CD14-positive monocyte (primary cell): ENCODE measurements at regions not wholly inside any gene's neighbourhood (a gene's known extent, or its start where the extent isn't known, plus 50 kb on each side); places are given as distances from the start of the nearest gene placed in this dataset.

Source experiments
- DNase-seq, 3 donors: peaks; one replicate each; pipeline ENCODE4 v3.0.0-alpha.2; 2011 to 2022
- H2AFZ ChIP-seq: 2 replicates; pipeline ENCODE4 v1.6.0; 2012; ENCODE audit warnings: mild to moderate bottlenecking, low read depth, low read length, inconsistent platforms; ENCODE audit not compliant: insufficient read depth, poor library complexity, severe bottlenecking
- H3K27ac ChIP-seq, 2 donors: 1 replicate in 1 of 2; 2 replicates in 1 of 2; pipeline ENCODE4 v1.5.1; 2012 to 2013; ENCODE audit warnings: low read length in 2 of 2, control low read depth in 1 of 2, inconsistent platforms in 1 of 2, low read depth in 1 of 2, mild to moderate bottlenecking in 1 of 2
- H3K27me3 ChIP-seq, 2 donors: one replicate each; pipeline versions ENCODE4 v1.6.0 to v1.6.1; 2011 to 2013; ENCODE audit warnings: low read length in 2 of 2; ENCODE audit not compliant: control insufficient read depth in 2 of 2, insufficient read depth in 2 of 2
- H3K36me3 ChIP-seq, 2 donors: replicated peaks in 1 of 2; 1 replicate in 1 of 2; 2 replicates in 1 of 2; pipeline versions ENCODE4 v1.5.1 to v1.6.1; 2012 to 2013; ENCODE audit warnings: low read length in 2 of 2, control low read depth in 1 of 2, inconsistent platforms in 1 of 2, mild to moderate bottlenecking in 1 of 2; ENCODE audit not compliant: insufficient read depth in 2 of 2, control insufficient read depth in 1 of 2
- H3K4me1 ChIP-seq, 2 donors: 1 replicate in 1 of 2; 2 replicates in 1 of 2; pipeline versions ENCODE4 v1.5.1 to v1.6.1; 2012 to 2013; ENCODE audit warnings: low read length in 2 of 2, control low read depth in 1 of 2, inconsistent platforms in 1 of 2, mild to moderate bottlenecking in 1 of 2, moderate library complexity in 1 of 2; ENCODE audit not compliant: insufficient read depth in 2 of 2, control insufficient read depth in 1 of 2
- H3K4me2 ChIP-seq: replicated peaks from 2 replicates; pipeline ENCODE3; 2012; ENCODE audit warnings: low read length, moderate library complexity, mild to moderate bottlenecking; ENCODE audit not compliant: poor library complexity, severe bottlenecking; ENCODE audit errors: extremely low read depth
- H3K4me3 ChIP-seq, 3 experiments: fragments of 200-600 bp in 1 of 3; sonication (generic) in 1 of 3; replicated peaks in 1 of 3; 1 replicate in 2 of 3; 2 replicates in 1 of 3; pipeline ENCODE4 v1.5.1; 2011 to 2013; ENCODE audit warnings: low read length in 3 of 3, mild to moderate bottlenecking in 3 of 3, control low read depth in 2 of 3, low read depth in 2 of 3, inconsistent platforms in 1 of 3, moderate library complexity in 1 of 3
- H3K79me2 ChIP-seq: 2 replicates; pipeline ENCODE4 v1.6.0; 2012; ENCODE audit warnings: mild to moderate bottlenecking, control low read depth, inconsistent platforms, low read length, moderate library complexity; ENCODE audit not compliant: insufficient read depth
- H3K9ac ChIP-seq: 2 replicates; pipeline ENCODE4 v1.6.0; 2017; ENCODE audit warnings: low read length, mild to moderate bottlenecking; ENCODE audit not compliant: insufficient read depth, poor library complexity, severe bottlenecking
- H3K9me3 ChIP-seq, 2 donors: replicated peaks in 1 of 2; 1 replicate in 1 of 2; 2 replicates in 1 of 2; pipeline versions ENCODE4 v1.5.1 to v1.6.1; 2012 to 2013; ENCODE audit warnings: low read length in 2 of 2, control low read depth in 1 of 2; ENCODE audit not compliant: control insufficient read depth in 1 of 2, insufficient read depth in 1 of 2
- H4K20me1 ChIP-seq: 2 replicates; pipeline ENCODE4 v1.6.0; 2012; ENCODE audit warnings: mild to moderate bottlenecking, low read length, control low read depth, moderate library complexity; ENCODE audit not compliant: insufficient read depth
- H3K27ac Mint-ChIP-seq, 7 donors: one replicate each; pipeline ENCODE4 v1.8.0; 2020; ENCODE audit warnings: mild to moderate bottlenecking in 7 of 7, mixed read lengths in 7 of 7, moderate library complexity in 6 of 7, inconsistent platforms in 2 of 7
- H3K27me3 Mint-ChIP-seq, 3 donors: one replicate each; pipeline ENCODE4 v1.8.0; 2021 to 2022; ENCODE audit warnings: low read depth in 3 of 3, mild to moderate bottlenecking in 3 of 3, mixed read lengths in 3 of 3, moderate library complexity in 3 of 3, inconsistent platforms in 1 of 3
- H3K36me3 Mint-ChIP-seq, 2 donors: one replicate each; pipeline ENCODE4 v1.8.0; 2020; ENCODE audit warnings: mixed read lengths in 2 of 2, inconsistent platforms in 1 of 2, mild to moderate bottlenecking in 1 of 2
- H3K4me1 Mint-ChIP-seq: one replicate; pipeline ENCODE4 v1.8.0; 2020; ENCODE audit warnings: mild to moderate bottlenecking, mixed read lengths
- H3K4me3 Mint-ChIP-seq, 2 donors: one replicate each; pipeline ENCODE4 v1.8.0; 2020; ENCODE audit warnings: mild to moderate bottlenecking in 2 of 2, mixed read lengths in 2 of 2, moderate library complexity in 1 of 2
- H3K9me3 Mint-ChIP-seq, 7 donors: one replicate each; pipeline ENCODE4 v1.8.0; 2020 to 2022; ENCODE audit warnings: mixed read lengths in 7 of 7, mild to moderate bottlenecking in 6 of 7, moderate library complexity in 6 of 7, inconsistent platforms in 2 of 7
- WGBS: methylation state at CpG from one replicate; pipeline ENCODE4 v1.1.5; 2013; ENCODE audit warnings: missing lambda C conversion rate; ENCODE audit not compliant: insufficient coverage; 5-methylcytosine and 5-hydroxymethylcytosine counted together
- intact Hi-C, 2 donors: fragments of 100-400 bp; cut with micrococcal nuclease; formaldehyde crosslinking; loops; one replicate each; pipeline versions ENCODE4 v1.15.0 to v1.15.1; 2023
- TF ChIP-seq, protein P1 (sequence below): fragments of 200-600 bp; IDR thresholded peaks from one replicate; pipeline ENCODE4 v1.8.0; 2022; ENCODE audit warnings: antibody characterized with exemption, mild to moderate bottlenecking

DNA sequence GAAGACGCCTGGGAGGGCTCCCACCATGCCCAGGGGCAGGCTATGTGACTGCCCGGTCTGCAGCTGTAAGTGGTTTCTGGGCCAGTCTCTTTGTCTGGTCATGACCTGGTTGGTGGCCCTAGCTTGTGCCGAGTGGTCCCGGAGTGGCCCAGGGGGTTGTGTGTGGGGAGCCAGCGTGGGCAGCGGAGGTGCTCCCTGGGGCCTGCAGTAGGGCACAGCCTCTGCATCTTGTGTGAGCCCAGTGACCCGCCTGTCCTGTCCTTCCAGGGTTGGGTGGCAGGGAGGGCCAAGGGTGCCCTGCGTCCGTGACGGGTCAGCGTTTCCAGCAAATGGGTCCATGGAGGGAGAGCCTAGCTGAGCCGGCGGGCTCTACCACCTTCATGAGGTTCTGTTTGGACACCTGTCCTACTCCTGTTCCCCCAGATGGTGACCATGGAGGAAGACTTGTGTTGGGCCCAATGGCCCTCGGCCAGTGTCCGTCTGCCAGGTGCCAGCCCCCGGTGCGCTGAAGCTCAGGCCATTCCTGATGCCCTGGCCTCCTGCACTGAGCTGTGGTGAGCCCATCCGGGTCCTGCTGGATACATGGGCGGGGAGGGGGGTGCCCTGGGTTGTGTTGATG, 215.4 kb downstream of the SNRPN start:
- peaks cover 66 to 72% of the 10 kb centered on the region in 2 donors for H3K9me3 ChIP-seq
- H2AFZ ChIP-seq, result no peak overlapping the region
- no peak overlapping the region for H3K4me3 Mint-ChIP-seq
- peaks cover 0 to 2% (median 1%) of the 10 kb centered on the region in 3 donors for H3K27me3 Mint-ChIP-seq
- no peak overlapping the region for H3K9ac ChIP-seq
- no peaks in the 10 kb centered on the region for H3K4me1 ChIP-seq
- H3K36me3 ChIP-seq, result no peaks in the 10 kb centered on the region
- 95% methylated on average over 14 of the region's 19 CpGs for WGBS
- intact Hi-C loops, result no loop called here
- no peak overlapping the region for H3K27ac Mint-ChIP-seq
- H3K4me1 Mint-ChIP-seq, result no peaks in the 10 kb centered on the region
- peaks cover 27 to 72% (median 64%) of the 10 kb centered on the region in 7 donors for H3K9me3 Mint-ChIP-seq
- H3K27me3 ChIP-seq, result no peaks in the 10 kb centered on the region
- DNase-seq, result peak in 1 of 3 donors; percentile 1
- no peak overlapping the region for H3K4me3 ChIP-seq
- H3K4me2 ChIP-seq, result no peak overlapping the region
- no peaks in the 10 kb centered on the region for H3K36me3 Mint-ChIP-seq
- H3K79me2 ChIP-seq, result no peaks in the 10 kb centered on the region
- TF ChIP-seq, protein P1, sequence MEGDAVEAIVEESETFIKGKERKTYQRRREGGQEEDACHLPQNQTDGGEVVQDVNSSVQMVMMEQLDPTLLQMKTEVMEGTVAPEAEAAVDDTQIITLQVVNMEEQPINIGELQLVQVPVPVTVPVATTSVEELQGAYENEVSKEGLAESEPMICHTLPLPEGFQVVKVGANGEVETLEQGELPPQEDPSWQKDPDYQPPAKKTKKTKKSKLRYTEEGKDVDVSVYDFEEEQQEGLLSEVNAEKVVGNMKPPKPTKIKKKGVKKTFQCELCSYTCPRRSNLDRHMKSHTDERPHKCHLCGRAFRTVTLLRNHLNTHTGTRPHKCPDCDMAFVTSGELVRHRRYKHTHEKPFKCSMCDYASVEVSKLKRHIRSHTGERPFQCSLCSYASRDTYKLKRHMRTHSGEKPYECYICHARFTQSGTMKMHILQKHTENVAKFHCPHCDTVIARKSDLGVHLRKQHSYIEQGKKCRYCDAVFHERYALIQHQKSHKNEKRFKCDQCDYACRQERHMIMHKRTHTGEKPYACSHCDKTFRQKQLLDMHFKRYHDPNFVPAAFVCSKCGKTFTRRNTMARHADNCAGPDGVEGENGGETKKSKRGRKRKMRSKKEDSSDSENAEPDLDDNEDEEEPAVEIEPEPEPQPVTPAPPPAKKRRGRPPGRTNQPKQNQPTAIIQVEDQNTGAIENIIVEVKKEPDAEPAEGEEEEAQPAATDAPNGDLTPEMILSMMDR, result no peak
- no peaks in the 10 kb centered on the region for H4K20me1 ChIP-seq
- H3K27ac ChIP-seq, result no peak overlapping the region

DNA sequence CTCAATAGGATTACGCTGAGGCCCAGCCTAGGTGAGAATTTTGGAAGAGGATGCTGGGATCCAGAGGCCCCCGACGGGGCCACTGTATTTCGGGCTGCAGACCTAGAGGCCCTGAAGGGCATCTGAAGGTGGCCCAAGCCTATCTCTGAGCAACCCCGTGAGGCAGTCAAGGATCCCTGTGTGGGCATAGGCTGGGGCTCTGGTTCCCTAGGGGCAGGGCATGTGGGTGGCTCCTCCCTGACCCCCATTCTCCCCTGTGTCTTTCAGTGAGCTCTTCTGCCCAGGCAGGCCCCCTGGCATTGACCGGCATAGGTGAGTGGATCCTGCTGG, 216.0 kb downstream of the SNRPN start:
- WGBS, result 67% methylated on average over 6 of the region's 6 CpGs
- TF ChIP-seq, protein P1, result no peak
- Mint-ChIP-seq H3K4me3 (no peak overlapping the region), H3K27me3 (peaks cover 0 to 2% (median 1%) of the 10 kb centered on the region in 3 donors), H3K9me3 (peaks cover 25 to 76% (median 68%) of the 10 kb centered on the region in 7 donors), H3K4me1 (no peaks in the 10 kb centered on the region), H3K27ac (no peak overlapping the region), H3K36me3 (no peaks in the 10 kb centered on the region)
- no peaks in the 10 kb centered on the region for H3K79me2 ChIP-seq
- no peaks in the 10 kb centered on the region for H4K20me1 ChIP-seq
- no peaks in the 10 kb centered on the region for H3K4me1 ChIP-seq
- peaks cover 69 to 77% of the 10 kb centered on the region in 2 donors for H3K9me3 ChIP-seq
- H3K9ac ChIP-seq, result no peak overlapping the region
- DNase-seq, result no peak
- no peak overlapping the region for H3K4me3 ChIP-seq
- no peak overlapping the region for H3K27ac ChIP-seq
- H3K36me3 ChIP-seq, result no peaks in the 10 kb centered on the region
- no peaks in the 10 kb centered on the region for H3K27me3 ChIP-seq
- no peak overlapping the region for H3K4me2 ChIP-seq
- no peak overlapping the region for H2AFZ ChIP-seq
- intact Hi-C loops, result no loop called here
